Choroid plexus epithelial cell (primary cell): ENCODE measurements at regions not wholly inside any gene's neighbourhood (a gene's known extent, or its start where the extent isn't known, plus 50 kb on each side); places are given as distances from the start of the nearest gene placed in this dataset.
A peak's percentile ranks its signal among the peaks of the same experiment; 100 is the strongest.

Experiments used
- DNase-seq: peaks from one replicate; pipeline ENCODE4 v3.0.0-alpha.2; 2010; ENCODE audit warnings: low read depth
- H3K4me3 ChIP-seq: 2 replicates; pipeline ENCODE4 v1.5.1; 2011; ENCODE audit warnings: low read depth, mild to moderate bottlenecking, control low read depth, low read length, moderate library complexity
- TF ChIP-seq, protein P1 (sequence below): conservative IDR thresholded peaks from 2 replicates; pipeline ENCODE4 v1.5.1; 2011; ENCODE audit warnings: low read depth, mild to moderate bottlenecking, control low read depth, inconsistent platforms, low read length, moderate library complexity

DNA sequence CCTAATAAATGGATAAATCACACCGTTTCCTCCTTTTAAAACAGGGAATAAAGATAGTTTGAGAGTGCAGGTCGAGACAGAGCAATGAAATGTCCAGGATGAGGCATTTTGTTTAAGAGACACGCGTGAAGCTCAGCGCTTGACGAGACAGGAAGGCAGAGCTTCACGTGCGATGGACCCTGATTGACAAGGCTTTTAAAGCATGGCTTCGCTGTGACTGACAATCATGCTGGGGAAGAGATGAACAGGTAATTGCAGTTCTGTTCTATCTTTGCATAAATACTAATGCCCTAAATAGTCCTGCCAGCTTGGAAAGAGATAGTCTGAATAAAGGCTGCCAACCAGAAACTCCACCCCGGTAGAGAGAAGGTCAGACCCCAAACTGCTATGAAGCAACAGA is 442.3 kb upstream of the PFKP start:
- no peak overlapping the region for H3K4me3 ChIP-seq
- DNase-seq = no peak
- TF ChIP-seq, protein P1, sequence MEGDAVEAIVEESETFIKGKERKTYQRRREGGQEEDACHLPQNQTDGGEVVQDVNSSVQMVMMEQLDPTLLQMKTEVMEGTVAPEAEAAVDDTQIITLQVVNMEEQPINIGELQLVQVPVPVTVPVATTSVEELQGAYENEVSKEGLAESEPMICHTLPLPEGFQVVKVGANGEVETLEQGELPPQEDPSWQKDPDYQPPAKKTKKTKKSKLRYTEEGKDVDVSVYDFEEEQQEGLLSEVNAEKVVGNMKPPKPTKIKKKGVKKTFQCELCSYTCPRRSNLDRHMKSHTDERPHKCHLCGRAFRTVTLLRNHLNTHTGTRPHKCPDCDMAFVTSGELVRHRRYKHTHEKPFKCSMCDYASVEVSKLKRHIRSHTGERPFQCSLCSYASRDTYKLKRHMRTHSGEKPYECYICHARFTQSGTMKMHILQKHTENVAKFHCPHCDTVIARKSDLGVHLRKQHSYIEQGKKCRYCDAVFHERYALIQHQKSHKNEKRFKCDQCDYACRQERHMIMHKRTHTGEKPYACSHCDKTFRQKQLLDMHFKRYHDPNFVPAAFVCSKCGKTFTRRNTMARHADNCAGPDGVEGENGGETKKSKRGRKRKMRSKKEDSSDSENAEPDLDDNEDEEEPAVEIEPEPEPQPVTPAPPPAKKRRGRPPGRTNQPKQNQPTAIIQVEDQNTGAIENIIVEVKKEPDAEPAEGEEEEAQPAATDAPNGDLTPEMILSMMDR = no peak

DNA sequence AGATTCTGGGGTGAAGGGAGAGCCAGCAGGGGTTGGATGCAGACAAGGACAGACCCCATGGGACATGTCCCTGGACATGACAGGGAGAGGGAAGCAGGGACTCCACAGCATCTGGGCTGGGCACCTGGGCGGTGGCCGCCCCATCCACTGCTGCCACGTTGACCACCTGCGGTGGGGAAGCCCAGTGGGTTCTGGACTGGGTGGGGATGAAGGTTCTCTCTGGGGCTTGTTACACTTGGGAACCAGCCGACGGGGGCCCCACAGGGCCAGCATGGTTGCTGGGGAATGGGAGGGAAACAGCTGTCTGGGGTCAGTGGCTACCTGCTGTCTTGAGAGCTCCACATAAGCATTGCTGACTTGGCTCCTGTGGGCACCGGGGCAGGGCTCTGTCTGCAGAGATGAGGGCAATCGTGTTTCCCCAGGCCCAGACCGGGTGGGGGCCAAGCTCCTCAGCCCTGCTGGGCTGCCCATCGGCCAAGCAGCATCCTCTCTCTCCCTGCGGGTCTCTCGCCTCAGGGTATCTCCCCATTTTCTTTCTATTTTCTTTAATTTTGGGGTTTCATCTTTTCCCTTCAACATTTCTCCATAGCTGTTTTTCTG is 443.6 kb upstream of the PFKP start:
- TF ChIP-seq, protein P1 = no peak
- no peak overlapping the region for H3K4me3 ChIP-seq
- DNase-seq = no peak

DNA sequence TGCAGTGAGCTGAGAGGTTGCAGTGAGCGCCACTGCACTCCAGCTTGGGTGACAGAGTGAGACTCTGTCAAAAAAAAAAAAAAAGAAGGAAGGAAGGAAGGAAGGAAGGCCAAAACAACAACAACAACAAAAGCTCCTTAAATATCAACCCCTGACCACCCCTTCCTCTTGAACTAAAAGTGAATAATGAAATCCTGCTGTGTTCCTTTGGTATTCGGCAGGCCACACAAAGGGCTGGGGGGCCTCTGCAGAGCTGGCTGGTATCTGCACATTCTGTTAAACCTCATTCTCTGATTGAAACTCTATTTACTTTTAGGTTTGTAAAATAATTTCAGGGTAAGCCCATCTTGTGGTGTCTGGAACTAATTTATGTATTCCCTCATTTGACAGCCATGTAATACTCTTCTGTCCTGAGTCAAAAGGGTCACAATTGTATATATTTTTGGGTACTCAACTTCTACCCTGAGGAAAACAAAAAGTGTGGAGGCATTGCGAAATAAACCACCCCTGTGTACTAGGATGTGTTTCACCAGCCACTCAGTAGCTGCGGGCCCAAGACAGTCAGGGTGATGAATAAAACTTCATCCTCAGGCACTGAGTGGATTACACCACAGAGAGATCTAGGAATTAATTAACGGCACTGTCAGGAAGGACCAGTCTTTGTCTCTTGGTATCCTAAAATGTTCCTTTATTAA is 446.4 kb upstream of the PFKP start:
- DNase-seq = no peak
- TF ChIP-seq, protein P1 = no peak
- no peak overlapping the region for H3K4me3 ChIP-seq

GRCh38 chr10:2619916-2620315 is 447.4 kb upstream of the PFKP start:
- H3K4me3 ChIP-seq = no peak overlapping the region
- DNase-seq = no peak
- TF ChIP-seq, protein P1 = no peak

DNA sequence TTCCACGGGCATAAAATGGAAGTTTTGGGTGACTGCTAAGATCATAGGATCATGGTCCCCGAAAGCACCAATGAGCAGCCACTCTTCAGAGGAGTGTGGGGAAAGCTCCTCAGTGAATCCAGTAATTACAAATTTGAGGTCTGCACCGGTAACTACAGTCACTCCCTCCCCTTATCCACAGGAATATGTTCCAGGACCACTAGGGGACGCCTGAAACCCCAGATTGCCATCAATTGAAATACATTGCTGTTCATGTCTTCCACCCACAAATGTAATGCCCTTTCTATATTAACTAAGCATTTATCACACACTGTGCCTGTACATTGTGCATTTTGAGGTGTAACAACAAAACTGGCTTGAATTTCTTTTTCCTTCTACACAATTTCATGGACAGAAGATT is 447.9 kb upstream of the PFKP start:
- TF ChIP-seq, protein P1 = no peak
- peak; percentile 1 for DNase-seq
- no peak overlapping the region for H3K4me3 ChIP-seq

DNA sequence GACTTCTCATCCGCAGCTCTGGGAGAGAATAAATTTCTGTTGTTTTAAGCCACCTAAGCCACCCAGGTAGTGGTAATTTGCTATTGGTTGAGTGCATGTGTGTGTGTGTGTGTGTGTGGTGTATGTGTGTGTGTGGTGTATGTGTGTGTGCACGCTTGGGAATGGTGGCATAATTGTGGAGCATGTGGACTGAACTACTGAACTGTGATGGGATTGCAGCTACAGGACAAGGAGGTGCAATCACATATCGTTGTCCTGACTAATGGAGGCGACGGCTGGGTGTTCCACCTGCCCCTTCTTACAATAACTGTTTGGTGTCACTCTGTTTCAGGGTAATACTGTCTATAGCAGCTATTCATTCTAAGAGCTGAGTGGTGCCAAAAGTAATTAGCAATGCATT is 448.7 kb upstream of the PFKP start:
- DNase-seq = no peak
- TF ChIP-seq, protein P1 = no peak
- no peak overlapping the region for H3K4me3 ChIP-seq

GRCh38 chr10:2616215-2616614 is 451.1 kb upstream of the PFKP start:
- no peak overlapping the region for H3K4me3 ChIP-seq
- TF ChIP-seq, protein P1 = no peak
- DNase-seq = no peak
